ENCODE measurements at regions not wholly inside any gene's neighbourhood (a gene's known extent, or its start where the extent isn't known, plus 50 kb on each side); places are given as distances from the start of the nearest gene placed in this dataset.

- Histone ChIP-seq H3K9ac (replicated peaks; ENCODE audit: extremely low read depth, insufficient read depth, low read length) (no peak overlapping the region), H3K4me1 (ENCODE audit: control insufficient read depth, extremely low read depth, insufficient read depth, low read length) (no peaks in the 10 kb centered on the region), H3K9me3 (replicated peaks; ENCODE audit: control insufficient read depth, insufficient read depth, low read length) (no peaks in the 10 kb centered on the region), H3K27ac (ENCODE audit: insufficient read depth, low read depth, low read length) (no peak overlapping the region), H3K36me3 (ENCODE audit: control insufficient read depth in 2 of 2, extremely low read depth in 1 of 2, insufficient read depth in 2 of 2, low read length in 2 of 2) (no peaks in the 10 kb centered on the region), H3K4me2 (ENCODE audit: insufficient read depth, low read length) (no peak overlapping the region), H3K79me2 (ENCODE audit: control insufficient read depth, insufficient read depth, low read length) (no peaks in the 10 kb centered on the region), H4K20me1 (replicated peaks; ENCODE audit: control insufficient read depth, extremely low read depth, insufficient read depth, low read length) (no peaks in the 10 kb centered on the region), H2AFZ (ENCODE audit: low read depth, low read length) (no peak overlapping the region), H3K4me3 (replicated peaks in 1 of 3; ENCODE audit: insufficient read depth in 1 of 3, low read depth in 1 of 3, low read length in 3 of 3) (no peak overlapping the region), H3K27me3 (ENCODE audit: control insufficient read depth in 2 of 2, insufficient read depth in 2 of 2, low read length in 2 of 2) (no peaks in the 10 kb centered on the region), H3K9me1 (replicated peaks; ENCODE audit: control insufficient read depth, extremely low read depth, insufficient read depth, low read length) (no peaks in the 10 kb centered on the region)
- no peak for DNase-seq (ENCODE audit: low read depth, low spot score)
- POLR2A ChIA-PET = no interaction called here
- intact Hi-C loops (cut with micrococcal nuclease) (no loop called here), dilution Hi-C loops (cut with MboI; ENCODE audit: extremely low pct_ligation_motif_present, low sequenced_read_pairs) (no loop called here)
- BruUV-seq (replicated peaks) = no TSS peak
- no peak for FAIRE-seq
- CTCF ChIA-PET = no interaction called here
- TF ChIP-seq POLR2AphosphoS5 (IDR thresholded peaks at IDR 0.05; ENCODE audit: insufficient read depth, low read depth, low read length) (no peak), MAX (IDR thresholded peaks at IDR 0.05; ENCODE audit: insufficient read depth, insufficient read length) (no peak), EZH2 (IDR thresholded peaks at IDR 0.05; ENCODE audit: borderline replicate concordance, low read depth, low read length, severe bottlenecking) (no peak), JUN (IDR thresholded peaks at IDR 0.05; ENCODE audit: borderline replicate concordance, insufficient read depth, insufficient read length, low read depth) (no peak), CTCF (IDR thresholded peaks at IDR 0.05; ENCODE audit: extremely low read depth in 1 of 2, insufficient read depth in 1 of 2, low read depth in 1 of 2, low read length in 2 of 2) (no peak)
Observed at GRCh38 chr11:106327134-106327533, 249.7 kb downstream of the AASDHPPT start.

GRCh38 chr11:106327637-106328036 lies 250.2 kb downstream of the AASDHPPT start:
- H3K79me2 ChIP-seq (ENCODE audit: control insufficient read depth, insufficient read depth, low read length) = no peaks in the 10 kb centered on the region
- dilution Hi-C loops (cut with MboI; ENCODE audit: extremely low pct_ligation_motif_present, low sequenced_read_pairs) (no loop called here), intact Hi-C loops (cut with micrococcal nuclease) (no loop called here)
- H2AFZ ChIP-seq (ENCODE audit: low read depth, low read length) = no peak overlapping the region
- H3K4me2 ChIP-seq (ENCODE audit: insufficient read depth, low read length) = no peak overlapping the region
- H3K9me1 ChIP-seq (replicated peaks; ENCODE audit: control insufficient read depth, extremely low read depth, insufficient read depth, low read length) = no peaks in the 10 kb centered on the region
- TF ChIP-seq POLR2A (IDR thresholded peaks at IDR 0.05; ENCODE audit: low read depth, low read length) (no peak), MYC (IDR thresholded peaks at IDR 0.05; ENCODE audit: low read depth, low read length) (no peak), EZH2 (IDR thresholded peaks at IDR 0.05; ENCODE audit: borderline replicate concordance, low read depth, low read length, severe bottlenecking) (no peak), POLR2AphosphoS5 (IDR thresholded peaks at IDR 0.05; ENCODE audit: insufficient read depth, low read depth, low read length) (no peak), JUN (IDR thresholded peaks at IDR 0.05; ENCODE audit: borderline replicate concordance, insufficient read depth, insufficient read length, low read depth) (no peak), MAX (IDR thresholded peaks at IDR 0.05; ENCODE audit: insufficient read depth, insufficient read length) (no peak), GATA2 (IDR thresholded peaks at IDR 0.05; ENCODE audit: insufficient read depth, insufficient read length, low read depth, low read length) (no peak), FOS (IDR thresholded peaks at IDR 0.05; ENCODE audit: borderline replicate concordance, insufficient read depth, low read length) (no peak), CTCF (IDR thresholded peaks at IDR 0.05; ENCODE audit: extremely low read depth in 1 of 2, insufficient read depth in 1 of 2, low read depth in 1 of 2, low read length in 2 of 2) (no peak)
- H3K9me3 ChIP-seq (replicated peaks; ENCODE audit: control insufficient read depth, insufficient read depth, low read length) = no peaks in the 10 kb centered on the region
- no peaks in the 10 kb centered on the region for H3K27me3 ChIP-seq (ENCODE audit: control insufficient read depth in 2 of 2, insufficient read depth in 2 of 2, low read length in 2 of 2)
- BruUV-seq (replicated peaks) = no TSS peak
- H3K27ac ChIP-seq (ENCODE audit: insufficient read depth, low read depth, low read length) = no peak overlapping the region
- H3K4me3 ChIP-seq (replicated peaks in 1 of 3; ENCODE audit: insufficient read depth in 1 of 3, low read depth in 1 of 3, low read length in 3 of 3) = no peak overlapping the region
- POLR2A ChIA-PET = no interaction called here
- no peaks in the 10 kb centered on the region for H4K20me1 ChIP-seq (replicated peaks; ENCODE audit: control insufficient read depth, extremely low read depth, insufficient read depth, low read length)
- FAIRE-seq = no peak
- H3K4me1 ChIP-seq (ENCODE audit: control insufficient read depth, extremely low read depth, insufficient read depth, low read length) = no peaks in the 10 kb centered on the region
- no peak for DNase-seq (ENCODE audit: low read depth, low spot score)
- CTCF ChIA-PET = no interaction called here
- H3K36me3 ChIP-seq (ENCODE audit: control insufficient read depth in 2 of 2, extremely low read depth in 1 of 2, insufficient read depth in 2 of 2, low read length in 2 of 2) = no peaks in the 10 kb centered on the region
- H3K9ac ChIP-seq (replicated peaks; ENCODE audit: extremely low read depth, insufficient read depth, low read length) = no peak overlapping the region

All from endothelial cell of umbilical vein (primary cell).